CD14-positive monocyte (primary cell): ENCODE measurements at regions not wholly inside any gene's neighbourhood (a gene's known extent, or its start where the extent isn't known, plus 50 kb on each side); places are given as distances from the start of the nearest gene placed in this dataset.

ENCODE experiments used
- DNase-seq, 3 donors: peaks; one replicate each; pipeline ENCODE4 v3.0.0-alpha.2; 2011 to 2022
- H2AFZ ChIP-seq: 2 replicates; pipeline ENCODE4 v1.6.0; 2012; ENCODE audit warnings: mild to moderate bottlenecking, low read depth, low read length, inconsistent platforms; ENCODE audit not compliant: insufficient read depth, poor library complexity, severe bottlenecking
- H3K27ac ChIP-seq, 2 donors: 1 replicate in 1 of 2; 2 replicates in 1 of 2; pipeline ENCODE4 v1.5.1; 2012 to 2013; ENCODE audit warnings: low read length in 2 of 2, control low read depth in 1 of 2, inconsistent platforms in 1 of 2, low read depth in 1 of 2, mild to moderate bottlenecking in 1 of 2
- H3K27me3 ChIP-seq, 2 donors: one replicate each; pipeline versions ENCODE4 v1.6.0 to v1.6.1; 2011 to 2013; ENCODE audit warnings: low read length in 2 of 2; ENCODE audit not compliant: control insufficient read depth in 2 of 2, insufficient read depth in 2 of 2
- H3K36me3 ChIP-seq, 2 donors: replicated peaks in 1 of 2; 1 replicate in 1 of 2; 2 replicates in 1 of 2; pipeline versions ENCODE4 v1.5.1 to v1.6.1; 2012 to 2013; ENCODE audit warnings: low read length in 2 of 2, control low read depth in 1 of 2, inconsistent platforms in 1 of 2, mild to moderate bottlenecking in 1 of 2; ENCODE audit not compliant: insufficient read depth in 2 of 2, control insufficient read depth in 1 of 2
- H3K4me1 ChIP-seq, 2 donors: 1 replicate in 1 of 2; 2 replicates in 1 of 2; pipeline versions ENCODE4 v1.5.1 to v1.6.1; 2012 to 2013; ENCODE audit warnings: low read length in 2 of 2, control low read depth in 1 of 2, inconsistent platforms in 1 of 2, mild to moderate bottlenecking in 1 of 2, moderate library complexity in 1 of 2; ENCODE audit not compliant: insufficient read depth in 2 of 2, control insufficient read depth in 1 of 2
- H3K4me2 ChIP-seq: replicated peaks from 2 replicates; pipeline ENCODE3; 2012; ENCODE audit warnings: low read length, moderate library complexity, mild to moderate bottlenecking; ENCODE audit not compliant: poor library complexity, severe bottlenecking; ENCODE audit errors: extremely low read depth
- H3K4me3 ChIP-seq, 3 experiments: fragments of 200-600 bp in 1 of 3; sonication (generic) in 1 of 3; replicated peaks in 1 of 3; 1 replicate in 2 of 3; 2 replicates in 1 of 3; pipeline ENCODE4 v1.5.1; 2011 to 2013; ENCODE audit warnings: low read length in 3 of 3, mild to moderate bottlenecking in 3 of 3, control low read depth in 2 of 3, low read depth in 2 of 3, inconsistent platforms in 1 of 3, moderate library complexity in 1 of 3
- H3K79me2 ChIP-seq: 2 replicates; pipeline ENCODE4 v1.6.0; 2012; ENCODE audit warnings: mild to moderate bottlenecking, control low read depth, inconsistent platforms, low read length, moderate library complexity; ENCODE audit not compliant: insufficient read depth
- H3K9ac ChIP-seq: 2 replicates; pipeline ENCODE4 v1.6.0; 2017; ENCODE audit warnings: low read length, mild to moderate bottlenecking; ENCODE audit not compliant: insufficient read depth, poor library complexity, severe bottlenecking
- H3K9me3 ChIP-seq, 2 donors: replicated peaks in 1 of 2; 1 replicate in 1 of 2; 2 replicates in 1 of 2; pipeline versions ENCODE4 v1.5.1 to v1.6.1; 2012 to 2013; ENCODE audit warnings: low read length in 2 of 2, control low read depth in 1 of 2; ENCODE audit not compliant: control insufficient read depth in 1 of 2, insufficient read depth in 1 of 2
- H4K20me1 ChIP-seq: 2 replicates; pipeline ENCODE4 v1.6.0; 2012; ENCODE audit warnings: mild to moderate bottlenecking, low read length, control low read depth, moderate library complexity; ENCODE audit not compliant: insufficient read depth
- H3K27ac Mint-ChIP-seq, 7 donors: one replicate each; pipeline ENCODE4 v1.8.0; 2020; ENCODE audit warnings: mild to moderate bottlenecking in 7 of 7, mixed read lengths in 7 of 7, moderate library complexity in 6 of 7, inconsistent platforms in 2 of 7
- H3K27me3 Mint-ChIP-seq, 3 donors: one replicate each; pipeline ENCODE4 v1.8.0; 2021 to 2022; ENCODE audit warnings: low read depth in 3 of 3, mild to moderate bottlenecking in 3 of 3, mixed read lengths in 3 of 3, moderate library complexity in 3 of 3, inconsistent platforms in 1 of 3
- H3K36me3 Mint-ChIP-seq, 2 donors: one replicate each; pipeline ENCODE4 v1.8.0; 2020; ENCODE audit warnings: mixed read lengths in 2 of 2, inconsistent platforms in 1 of 2, mild to moderate bottlenecking in 1 of 2
- H3K4me1 Mint-ChIP-seq: one replicate; pipeline ENCODE4 v1.8.0; 2020; ENCODE audit warnings: mild to moderate bottlenecking, mixed read lengths
- H3K4me3 Mint-ChIP-seq, 2 donors: one replicate each; pipeline ENCODE4 v1.8.0; 2020; ENCODE audit warnings: mild to moderate bottlenecking in 2 of 2, mixed read lengths in 2 of 2, moderate library complexity in 1 of 2
- H3K9me3 Mint-ChIP-seq, 7 donors: one replicate each; pipeline ENCODE4 v1.8.0; 2020 to 2022; ENCODE audit warnings: mixed read lengths in 7 of 7, mild to moderate bottlenecking in 6 of 7, moderate library complexity in 6 of 7, inconsistent platforms in 2 of 7
- CTCF ChIP-seq: fragments of 200-600 bp; IDR thresholded peaks from one replicate; pipeline ENCODE4 v1.8.0; 2022; ENCODE audit warnings: antibody characterized with exemption, mild to moderate bottlenecking
- WGBS: methylation state at CpG from one replicate; pipeline ENCODE4 v1.1.5; 2013; ENCODE audit warnings: missing lambda C conversion rate; ENCODE audit not compliant: insufficient coverage; 5-methylcytosine and 5-hydroxymethylcytosine counted together
- intact Hi-C, 2 donors: fragments of 100-400 bp; cut with micrococcal nuclease; formaldehyde crosslinking; loops; one replicate each; pipeline versions ENCODE4 v1.15.0 to v1.15.1; 2023

- Histone ChIP-seq H3K36me3 (no peaks in the 10 kb centered on the region), H3K9ac (no peak overlapping the region), H4K20me1 (no peaks in the 10 kb centered on the region), H3K9me3 (peaks cover 0 to 6% of the 10 kb centered on the region in 2 donors), H3K27me3 (no peaks in the 10 kb centered on the region), H3K4me3 (no peak overlapping the region), H3K27ac (no peak overlapping the region), H3K4me2 (no peak overlapping the region), H2AFZ (no peak overlapping the region), H3K4me1 (no peaks in the 10 kb centered on the region), H3K79me2 (no peaks in the 10 kb centered on the region)
- intact Hi-C loops, result no loop called here
- no peak overlapping the region for H3K4me3 Mint-ChIP-seq
- no peak for DNase-seq
- no peak overlapping the region for H3K27ac Mint-ChIP-seq
- no peaks in the 10 kb centered on the region for H3K4me1 Mint-ChIP-seq
- no peaks in the 10 kb centered on the region for H3K36me3 Mint-ChIP-seq
- H3K27me3 Mint-ChIP-seq, result peaks cover 0 to 2% (median 0%) of the 10 kb centered on the region in 3 donors
- peaks cover 2 to 17% (median 6%) of the 10 kb centered on the region in 7 donors for H3K9me3 Mint-ChIP-seq
- no peak for TF ChIP-seq CTCF
These were observed 104.0 kb upstream of the PARD3B start for GRCh38 chr2:204441316-204441715.

- H4K20me1 ChIP-seq, result no peaks in the 10 kb centered on the region
- Mint-ChIP-seq H3K9me3 (peaks cover 0 to 7% (median 4%) of the 10 kb centered on the region in 7 donors), H3K4me1 (no peaks in the 10 kb centered on the region), H3K36me3 (no peaks in the 10 kb centered on the region), H3K27me3 (peaks cover 0 to 2% (median 0%) of the 10 kb centered on the region in 3 donors), H3K27ac (no peak overlapping the region), H3K4me3 (no peak overlapping the region)
- no peak overlapping the region for H2AFZ ChIP-seq
- intact Hi-C loops, result no loop called here
- H3K36me3 ChIP-seq, result no peaks in the 10 kb centered on the region
- H3K27me3 ChIP-seq, result no peaks in the 10 kb centered on the region
- H3K4me3 ChIP-seq, result no peak overlapping the region
- no peak overlapping the region for H3K9ac ChIP-seq
- no peaks in the 10 kb centered on the region for H3K79me2 ChIP-seq
- no peaks in the 10 kb centered on the region for H3K4me1 ChIP-seq
- no peaks in the 10 kb centered on the region for H3K9me3 ChIP-seq
- TF ChIP-seq CTCF, result no peak
- no CpG with 5 or more reads among the region's 3 CpGs for WGBS
- H3K4me2 ChIP-seq, result no peak overlapping the region
- H3K27ac ChIP-seq, result no peak overlapping the region
- DNase-seq, result no peak
These were observed 100.1 kb upstream of the PARD3B start for GRCh38 chr2:204445149-204445548.
